ENCODE measurements at regions not wholly inside any gene's neighbourhood (a gene's known extent, or its start where the extent isn't known, plus 50 kb on each side); places are given as distances from the start of the nearest gene placed in this dataset.

- Histone ChIP-seq H4K20me1 (replicated peaks; ENCODE audit: control insufficient read depth, extremely low read depth, insufficient read depth, low read length) (no peaks in the 10 kb centered on the region), H3K9me1 (replicated peaks; ENCODE audit: control insufficient read depth, extremely low read depth, insufficient read depth, low read length) (no peaks in the 10 kb centered on the region), H3K27ac (ENCODE audit: insufficient read depth, low read depth, low read length) (no peak overlapping the region), H3K4me1 (ENCODE audit: control insufficient read depth, extremely low read depth, insufficient read depth, low read length) (no peaks in the 10 kb centered on the region), H3K9ac (replicated peaks; ENCODE audit: extremely low read depth, insufficient read depth, low read length) (no peak overlapping the region), H3K4me3 (replicated peaks in 1 of 3; ENCODE audit: insufficient read depth in 1 of 3, low read depth in 1 of 3, low read length in 3 of 3) (no peak overlapping the region), H3K9me3 (replicated peaks; ENCODE audit: control insufficient read depth, insufficient read depth, low read length) (no peaks in the 10 kb centered on the region), H3K79me2 (ENCODE audit: control insufficient read depth, insufficient read depth, low read length) (no peaks in the 10 kb centered on the region), H3K4me2 (ENCODE audit: insufficient read depth, low read length) (no peak overlapping the region), H3K36me3 (ENCODE audit: control insufficient read depth in 2 of 2, extremely low read depth in 1 of 2, insufficient read depth in 2 of 2, low read length in 2 of 2) (no peaks in the 10 kb centered on the region), H3K27me3 (ENCODE audit: control insufficient read depth in 2 of 2, insufficient read depth in 2 of 2, low read length in 2 of 2) (no peaks in the 10 kb centered on the region), H2AFZ (ENCODE audit: low read depth, low read length) (no peak overlapping the region)
- no TSS peak for BruUV-seq (replicated peaks)
- CTCF ChIA-PET = no interaction called here
- dilution Hi-C loops (cut with MboI; ENCODE audit: extremely low pct_ligation_motif_present, low sequenced_read_pairs) = no loop called here
- POLR2A ChIA-PET = no interaction called here
- intact Hi-C loops (cut with micrococcal nuclease) = no loop called here
- FAIRE-seq = no peak
- DNase-seq (ENCODE audit: low read depth, low spot score) = no peak
- TF ChIP-seq POLR2A (IDR thresholded peaks at IDR 0.05; ENCODE audit: low read depth, low read length) (no peak), GATA2 (IDR thresholded peaks at IDR 0.05; ENCODE audit: insufficient read depth, insufficient read length, low read depth, low read length) (no peak), JUN (IDR thresholded peaks at IDR 0.05; ENCODE audit: borderline replicate concordance, insufficient read depth, insufficient read length, low read depth) (no peak), FOS (IDR thresholded peaks at IDR 0.05; ENCODE audit: borderline replicate concordance, insufficient read depth, low read length) (no peak), MAX (IDR thresholded peaks at IDR 0.05; ENCODE audit: insufficient read depth, insufficient read length) (no peak), CTCF (IDR thresholded peaks at IDR 0.05; ENCODE audit: extremely low read depth in 1 of 2, insufficient read depth in 1 of 2, low read depth in 1 of 2, low read length in 2 of 2) (no peak), MYC (IDR thresholded peaks at IDR 0.05; ENCODE audit: low read depth, low read length) (no peak), POLR2AphosphoS5 (IDR thresholded peaks at IDR 0.05; ENCODE audit: insufficient read depth, low read depth, low read length) (no peak), EZH2 (IDR thresholded peaks at IDR 0.05; ENCODE audit: borderline replicate concordance, low read depth, low read length, severe bottlenecking) (no peak)
These were observed 330.3 kb downstream of the IRX1 start for GRCh38 chr5:3925935-3926334.
